Activated B cell treated with CpG ODN at 0.5 μM for 24 hours (primary cell): ENCODE measurements at regions not wholly inside any gene's neighbourhood (a gene's known extent, or its start where the extent isn't known, plus 50 kb on each side); places are given as distances from the start of the nearest gene placed in this dataset.

Source experiments
- ATAC-seq: fragments of 200-7000 bp; cut with Tn5 transposase; one replicate; pipeline ENCODE4 v1.10.0; 2021; ENCODE audit warnings: low read depth, mild to moderate bottlenecking, moderate library complexity
- CTCF ChIA-PET: fragments of 350-600 bp; sonication (Branson Sonifier 250); formaldehyde crosslinking; loops from one replicate; lab custom pipeline; 2021; ENCODE audit warnings: antibody characterized with exemption; lab: Charles Lee
- POLR2A ChIA-PET: fragments of 350-600 bp; sonication (Branson Sonifier 250); formaldehyde crosslinking; loops from one replicate; lab custom pipeline; 2021; ENCODE audit warnings: antibody characterized with exemption; lab: Charles Lee
- DNase-seq: peaks from one replicate; pipeline ENCODE4 v3.0.0; 2022
- H3K27ac Mint-ChIP-seq: one replicate; pipeline ENCODE4 v1.8.0; 2020; ENCODE audit warnings: mixed read lengths
- H3K27me3 Mint-ChIP-seq: one replicate; pipeline ENCODE4 v1.8.0; 2021; ENCODE audit warnings: mixed read lengths
- H3K36me3 Mint-ChIP-seq: one replicate; pipeline ENCODE4 v1.8.0; 2021; ENCODE audit warnings: low read depth, mixed read lengths
- H3K4me1 Mint-ChIP-seq: one replicate; pipeline ENCODE4 v1.8.0; 2021; ENCODE audit warnings: mixed read lengths
- H3K4me3 Mint-ChIP-seq: one replicate; pipeline ENCODE4 v1.8.0; 2020; ENCODE audit warnings: mild to moderate bottlenecking, mixed read lengths
- H3K9me3 Mint-ChIP-seq: one replicate; pipeline ENCODE4 v1.8.0; 2020; ENCODE audit warnings: mixed read lengths
- CTCF ChIP-seq: fragments of 200-600 bp; IDR thresholded peaks from one replicate; pipeline ENCODE4 v1.8.0; 2022; ENCODE audit warnings: antibody characterized with exemption, mild to moderate bottlenecking
- intact Hi-C: fragments of 100-400 bp; cut with micrococcal nuclease; formaldehyde crosslinking; loops from one replicate; pipeline ENCODE4 v1.15.1; 2024

GRCh38 chr16:6192532-6192931 lies 1094.9 kb upstream of the EEF2KMT start:
- no peak for TF ChIP-seq CTCF
- no peak overlapping the region for H3K4me3 Mint-ChIP-seq
- DNase-seq (no peak), ATAC-seq (no peak)
- ChIA-PET CTCF (no interaction called here), POLR2A (no interaction called here)
- H3K4me1 Mint-ChIP-seq, result no peaks in the 10 kb centered on the region
- intact Hi-C loops, result no loop called here
- H3K27ac Mint-ChIP-seq, result no peak overlapping the region
- H3K9me3 Mint-ChIP-seq, result peaks cover 6% of the 10 kb centered on the region
- no peaks in the 10 kb centered on the region for H3K36me3 Mint-ChIP-seq
- no peaks in the 10 kb centered on the region for H3K27me3 Mint-ChIP-seq

- H3K36me3 Mint-ChIP-seq, result no peaks in the 10 kb centered on the region
- no peaks in the 10 kb centered on the region for H3K4me1 Mint-ChIP-seq
- DNase-seq (no peak), ATAC-seq (no peak)
- no peak overlapping the region for H3K4me3 Mint-ChIP-seq
- H3K27me3 Mint-ChIP-seq, result no peaks in the 10 kb centered on the region
- CTCF ChIA-PET, result no interaction called here
- H3K9me3 Mint-ChIP-seq, result peaks cover 6% of the 10 kb centered on the region
- POLR2A ChIA-PET, result no interaction called here
- no peak for TF ChIP-seq CTCF
- intact Hi-C loops, result no loop called here
- no peak overlapping the region for H3K27ac Mint-ChIP-seq
Measured at GRCh38 chr16:6190776-6191175, 1093.2 kb upstream of the EEF2KMT start.

GRCh38 chr16:6189216-6189615 lies 1091.6 kb upstream of the EEF2KMT start:
- intact Hi-C loops, result no loop called here
- Mint-ChIP-seq H3K27ac (no peak overlapping the region), H3K27me3 (no peaks in the 10 kb centered on the region), H3K4me1 (no peaks in the 10 kb centered on the region), H3K4me3 (no peak overlapping the region), H3K36me3 (no peaks in the 10 kb centered on the region), H3K9me3 (peaks cover 1% of the 10 kb centered on the region)
- no peak for DNase-seq
- no peak for TF ChIP-seq CTCF
- ATAC-seq, result no peak
- ChIA-PET POLR2A (no interaction called here), CTCF (no interaction called here)

GRCh38 chr16:6177616-6178180 lies 1080.1 kb upstream of the EEF2KMT start:
- DNase-seq (no peak), ATAC-seq (no peak)
- ChIA-PET POLR2A (no interaction called here), CTCF (no interaction called here)
- Mint-ChIP-seq H3K27ac (no peak overlapping the region), H3K27me3 (no peaks in the 10 kb centered on the region), H3K4me3 (no peak overlapping the region), H3K4me1 (no peaks in the 10 kb centered on the region), H3K36me3 (no peaks in the 10 kb centered on the region), H3K9me3 (no peaks in the 10 kb centered on the region)
- TF ChIP-seq CTCF, result no peak
- intact Hi-C loops, result no loop called here

- ChIA-PET POLR2A (no interaction called here), CTCF (no interaction called here)
- ATAC-seq (no peak), DNase-seq (no peak)
- no peak for TF ChIP-seq CTCF
- intact Hi-C loops, result no loop called here
- H3K9me3 Mint-ChIP-seq, result peaks cover 13% of the 10 kb centered on the region
- H3K27ac Mint-ChIP-seq, result no peak overlapping the region
- no peaks in the 10 kb centered on the region for H3K4me1 Mint-ChIP-seq
- no peak overlapping the region for H3K4me3 Mint-ChIP-seq
- no peaks in the 10 kb centered on the region for H3K27me3 Mint-ChIP-seq
- H3K36me3 Mint-ChIP-seq, result no peaks in the 10 kb centered on the region
Measured at GRCh38 chr16:6170022-6170421, 1072.4 kb upstream of the EEF2KMT start.
